IPS-18a (cell line): ENCODE measurements at regions not wholly inside any gene's neighbourhood (a gene's known extent, or its start where the extent isn't known, plus 50 kb on each side); places are given as distances from the start of the nearest gene placed in this dataset.

ENCODE experiments used
- H3K27ac ChIP-seq: one replicate; pipeline ENCODE4 v1.5.1; 2013; ENCODE audit warnings: low read length
- H3K27me3 ChIP-seq: one replicate; pipeline ENCODE4 v1.6.1; 2013; ENCODE audit warnings: mild to moderate bottlenecking, low read length; ENCODE audit not compliant: control insufficient read depth, insufficient read depth
- H3K36me3 ChIP-seq: one replicate; pipeline ENCODE4 v1.6.1; 2013; ENCODE audit warnings: low read depth, low read length; ENCODE audit not compliant: control insufficient read depth
- H3K4me1 ChIP-seq: one replicate; pipeline ENCODE4 v1.6.1; 2013; ENCODE audit warnings: low read depth, low read length; ENCODE audit not compliant: control insufficient read depth
- H3K4me3 ChIP-seq: one replicate; pipeline ENCODE4 v1.5.1; 2013; ENCODE audit warnings: low read length
- H3K9ac ChIP-seq: one replicate; pipeline ENCODE4 v1.6.1; 2013; ENCODE audit warnings: mild to moderate bottlenecking, low read length, moderate library complexity
- H3K9me3 ChIP-seq: one replicate; pipeline ENCODE4 v1.6.1; 2013; ENCODE audit warnings: low read depth, low read length; ENCODE audit not compliant: control insufficient read depth

DNA sequence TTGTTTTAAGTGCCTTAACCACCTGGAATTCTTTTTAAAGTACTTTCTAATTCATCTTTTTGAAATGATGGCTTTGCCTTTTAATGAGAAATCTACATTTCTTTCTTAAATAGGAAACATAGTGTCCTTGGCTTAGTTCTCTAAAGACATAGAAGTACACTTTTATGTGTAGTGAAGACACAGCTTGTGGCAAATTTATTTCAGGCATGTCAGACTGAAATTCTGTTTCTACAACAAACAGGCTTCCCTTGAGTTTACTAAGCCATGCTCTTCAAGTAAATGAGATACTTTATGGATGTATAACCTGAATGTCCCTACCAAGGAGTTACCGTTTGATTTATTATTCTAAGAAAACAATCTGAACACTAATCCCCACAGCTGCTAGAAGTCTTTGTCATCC is 136.9 kb upstream of the MAGI2 start:
- Histone ChIP-seq H3K9me3 (no peaks in the 10 kb centered on the region), H3K36me3 (no peaks in the 10 kb centered on the region), H3K4me1 (no peaks in the 10 kb centered on the region), H3K27ac (no peak overlapping the region), H3K9ac (no peak overlapping the region), H3K4me3 (no peak overlapping the region), H3K27me3 (no peaks in the 10 kb centered on the region)

DNA sequence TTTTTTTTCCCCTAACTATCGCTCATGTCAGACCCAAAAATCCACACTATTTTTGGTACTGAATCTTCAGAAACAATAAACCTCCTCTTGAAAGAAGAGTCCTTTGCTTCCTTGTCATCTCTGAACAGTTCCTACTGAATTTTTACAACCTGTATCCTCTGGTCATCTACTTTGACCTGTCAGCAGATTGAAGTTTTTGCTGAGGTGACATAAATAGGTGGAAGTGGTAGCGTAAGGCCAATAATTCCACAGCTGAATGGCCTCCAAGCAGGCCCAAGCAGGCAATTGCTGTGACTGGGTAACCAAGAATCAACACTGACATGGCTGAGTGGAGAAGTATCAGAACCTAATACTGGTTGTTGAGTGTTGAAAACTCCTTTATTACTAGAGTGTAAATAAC is 117.4 kb upstream of the MAGI2 start:
- H3K4me3 ChIP-seq, result no peak overlapping the region
- H3K4me1 ChIP-seq, result no peaks in the 10 kb centered on the region
- H3K36me3 ChIP-seq, result no peaks in the 10 kb centered on the region
- H3K9me3 ChIP-seq, result no peaks in the 10 kb centered on the region
- H3K9ac ChIP-seq, result no peak overlapping the region
- no peak overlapping the region for H3K27ac ChIP-seq
- no peaks in the 10 kb centered on the region for H3K27me3 ChIP-seq

DNA sequence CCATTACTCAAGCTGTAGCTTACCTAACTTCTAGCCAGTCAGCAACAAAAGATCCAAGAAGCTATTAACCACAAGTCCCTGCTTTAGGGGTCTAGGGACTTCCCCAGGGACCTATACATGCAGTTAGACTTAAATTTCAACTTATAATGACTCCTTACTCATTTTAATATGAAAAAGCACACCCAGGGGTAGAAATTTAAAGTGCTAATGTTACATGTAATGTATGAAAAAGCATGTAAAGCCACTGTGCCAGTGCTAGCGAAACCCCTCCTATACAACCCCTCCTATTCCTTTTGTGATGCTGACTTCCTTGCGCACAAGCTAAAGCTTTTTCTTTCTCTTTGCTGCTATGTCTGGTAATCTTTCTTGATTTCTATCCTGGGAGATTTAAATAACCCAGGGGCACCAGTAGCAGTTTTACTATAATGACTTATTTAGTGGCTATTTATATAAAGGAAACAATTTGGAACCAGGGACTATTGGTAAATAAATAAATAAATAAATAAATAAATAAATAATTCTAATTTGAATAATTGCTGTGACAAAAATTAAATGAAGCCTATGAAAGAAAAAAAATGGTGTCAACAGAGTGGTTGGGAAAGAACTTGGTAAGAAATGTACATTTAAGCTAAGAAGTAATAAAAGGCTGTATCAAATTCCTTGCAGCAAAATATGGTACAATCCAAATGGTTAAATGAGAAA is 110.5 kb upstream of the MAGI2 start:
- Histone ChIP-seq H3K9ac (no peak overlapping the region), H3K36me3 (no peaks in the 10 kb centered on the region), H3K4me3 (no peak overlapping the region), H3K4me1 (peaks cover 4% of the 10 kb centered on the region), H3K27ac (no peak overlapping the region), H3K9me3 (no peaks in the 10 kb centered on the region), H3K27me3 (no peaks in the 10 kb centered on the region)

DNA sequence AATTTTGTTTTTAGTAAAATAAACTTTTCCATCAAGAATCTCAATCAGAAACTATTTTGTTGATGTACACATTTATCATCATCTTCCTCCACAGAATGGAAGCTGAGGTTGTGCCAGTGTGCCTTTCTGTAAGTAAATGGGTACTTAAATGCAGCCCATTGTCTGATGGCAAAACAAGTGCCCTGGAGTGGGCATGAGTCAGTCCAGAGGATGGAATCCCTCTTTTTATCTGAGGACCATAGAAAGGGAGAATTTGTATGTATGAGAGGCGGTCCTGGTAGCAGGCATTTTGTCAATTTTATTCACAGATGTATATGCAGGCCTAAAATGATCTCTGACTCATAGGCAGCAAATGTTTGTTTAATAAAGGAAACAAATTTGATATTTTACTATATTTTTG is 102.1 kb upstream of the MAGI2 start:
- no peak overlapping the region for H3K27ac ChIP-seq
- H3K4me3 ChIP-seq, result no peak overlapping the region
- no peak overlapping the region for H3K9ac ChIP-seq
- H3K9me3 ChIP-seq, result no peaks in the 10 kb centered on the region
- H3K27me3 ChIP-seq, result no peaks in the 10 kb centered on the region
- H3K4me1 ChIP-seq, result no peaks in the 10 kb centered on the region
- no peaks in the 10 kb centered on the region for H3K36me3 ChIP-seq

DNA sequence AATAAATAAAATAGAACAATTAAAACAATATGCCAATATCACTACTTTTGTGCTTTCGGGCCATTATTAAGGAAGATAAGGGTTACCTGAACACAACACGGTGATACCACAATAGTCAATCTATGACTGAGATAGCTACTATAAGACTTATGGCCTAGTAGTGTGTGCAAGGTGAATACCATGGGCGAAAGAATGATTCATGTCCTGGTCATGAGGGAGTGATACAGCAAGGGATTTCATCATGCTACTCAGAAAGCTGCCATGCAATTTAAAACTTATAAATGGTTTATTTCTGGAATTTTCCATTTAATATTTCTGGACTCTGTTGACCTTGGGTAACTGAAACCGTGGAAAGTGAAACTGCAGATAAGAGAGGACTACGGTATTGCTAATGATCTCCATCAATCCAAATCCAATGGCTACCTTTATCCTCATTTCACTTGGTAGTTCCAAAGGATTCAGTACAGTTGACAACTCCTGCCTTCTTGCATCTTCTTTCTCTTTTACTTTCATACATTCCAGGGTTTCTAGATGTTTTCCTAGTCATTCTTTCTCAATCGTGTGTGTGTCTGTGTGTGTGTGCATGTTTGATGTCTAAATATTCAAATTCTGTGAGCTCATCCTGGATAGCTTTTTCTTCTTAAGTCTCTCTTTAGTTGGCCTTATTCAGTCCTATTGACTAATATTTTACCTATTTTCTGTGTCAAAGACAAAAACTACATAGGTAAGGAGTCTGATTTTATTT is 100.5 kb upstream of the MAGI2 start:
- Histone ChIP-seq H3K9me3 (no peaks in the 10 kb centered on the region), H3K27ac (no peak overlapping the region), H3K27me3 (no peaks in the 10 kb centered on the region), H3K9ac (no peak overlapping the region), H3K4me1 (no peaks in the 10 kb centered on the region), H3K36me3 (no peaks in the 10 kb centered on the region), H3K4me3 (no peak overlapping the region)

DNA sequence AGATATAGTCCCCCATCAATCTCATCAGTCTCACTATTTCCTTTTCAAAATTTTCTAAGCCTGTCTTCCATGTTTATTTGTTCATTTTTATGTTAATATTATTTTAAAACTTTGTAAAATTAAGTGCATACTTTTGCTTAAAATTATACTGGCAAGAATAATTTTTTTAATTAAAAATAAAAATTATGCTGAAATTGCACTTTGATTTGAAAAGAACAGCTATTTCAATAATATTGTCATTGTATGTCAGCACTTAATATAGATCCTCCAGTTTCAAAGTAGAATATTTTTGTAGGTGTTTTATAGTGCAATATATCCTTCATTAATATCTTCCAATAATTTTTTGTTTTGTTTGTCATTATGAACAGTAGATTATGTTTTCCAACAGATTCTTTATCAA is 99.0 kb upstream of the MAGI2 start:
- Histone ChIP-seq H3K9ac (no peak overlapping the region), H3K27ac (no peak overlapping the region), H3K36me3 (no peaks in the 10 kb centered on the region), H3K4me1 (no peaks in the 10 kb centered on the region), H3K9me3 (no peaks in the 10 kb centered on the region), H3K27me3 (no peaks in the 10 kb centered on the region), H3K4me3 (no peak overlapping the region)

DNA sequence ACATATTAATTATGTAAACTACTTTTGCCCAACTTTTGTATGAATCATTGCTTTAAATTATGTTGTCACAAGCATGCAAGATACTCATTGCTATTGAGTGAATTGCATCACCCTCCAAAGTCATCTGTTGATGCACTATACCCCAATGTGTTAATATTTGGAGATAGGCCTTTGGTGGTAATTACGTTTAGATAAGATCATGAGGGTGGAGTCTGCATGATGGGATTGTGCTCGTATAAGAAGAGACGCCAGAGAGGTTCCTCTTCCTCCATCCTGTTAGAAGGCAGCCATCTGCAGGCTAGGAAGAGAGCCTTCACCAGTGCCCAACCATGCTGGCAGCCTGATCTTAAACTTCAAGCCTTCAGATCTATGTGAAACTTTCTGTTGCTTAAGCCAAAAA is 95.3 kb upstream of the MAGI2 start:
- Histone ChIP-seq H3K9me3 (no peaks in the 10 kb centered on the region), H3K27ac (no peak overlapping the region)

DNA sequence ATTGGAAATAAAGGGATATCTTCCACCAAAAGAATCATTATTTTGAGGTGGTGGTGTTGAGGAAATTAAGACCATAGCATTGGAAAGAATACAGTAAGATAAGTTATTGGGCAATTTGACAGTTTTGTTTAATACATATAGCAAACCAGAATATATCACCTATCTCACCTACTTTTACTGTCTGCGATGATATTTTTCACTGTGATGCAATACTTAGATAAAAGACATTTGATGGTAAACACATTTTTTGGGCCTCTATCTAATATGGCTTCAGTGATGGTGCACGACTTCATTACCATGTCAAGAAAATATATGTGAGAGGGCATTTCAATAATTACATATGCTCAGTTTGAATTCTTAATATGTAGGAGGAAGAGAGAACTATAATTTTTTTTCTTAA is 93.7 kb upstream of the MAGI2 start:
- no peaks in the 10 kb centered on the region for H3K4me1 ChIP-seq
- H3K27ac ChIP-seq, result no peak overlapping the region
- no peak overlapping the region for H3K4me3 ChIP-seq
- H3K9me3 ChIP-seq, result no peaks in the 10 kb centered on the region
- no peak overlapping the region for H3K9ac ChIP-seq
- no peaks in the 10 kb centered on the region for H3K27me3 ChIP-seq
- no peaks in the 10 kb centered on the region for H3K36me3 ChIP-seq

More for the DNA sequence above, 95.3 kb upstream of the MAGI2 start:
- Histone ChIP-seq H3K4me1 (no peaks in the 10 kb centered on the region), H3K27me3 (no peaks in the 10 kb centered on the region), H3K9ac (no peak overlapping the region), H3K36me3 (no peaks in the 10 kb centered on the region), H3K4me3 (no peak overlapping the region)

DNA sequence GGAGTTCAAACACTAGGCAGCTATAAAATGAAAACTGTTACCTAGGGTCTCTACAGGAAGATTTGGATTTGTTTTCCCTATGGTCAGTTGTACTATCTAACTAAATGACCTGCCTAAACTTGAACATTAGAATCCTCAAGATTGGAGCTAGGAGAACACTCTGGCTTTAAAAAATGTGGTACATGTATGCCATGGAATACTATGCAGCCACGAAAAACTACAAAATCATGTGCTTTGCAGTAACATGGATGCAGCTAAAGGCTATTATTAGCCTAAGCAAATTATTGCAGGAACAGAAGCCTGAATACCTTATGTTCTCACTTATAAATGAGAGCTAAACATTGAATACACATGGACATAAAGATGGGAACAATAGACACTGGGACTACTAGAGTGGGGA is 87.1 kb upstream of the MAGI2 start:
- H3K9me3 ChIP-seq, result no peaks in the 10 kb centered on the region
- no peaks in the 10 kb centered on the region for H3K27me3 ChIP-seq
- H3K36me3 ChIP-seq, result no peaks in the 10 kb centered on the region
- H3K4me3 ChIP-seq, result no peak overlapping the region
- H3K9ac ChIP-seq, result no peak overlapping the region
- H3K4me1 ChIP-seq, result peaks cover 4% of the 10 kb centered on the region
- H3K27ac ChIP-seq, result no peak overlapping the region

DNA sequence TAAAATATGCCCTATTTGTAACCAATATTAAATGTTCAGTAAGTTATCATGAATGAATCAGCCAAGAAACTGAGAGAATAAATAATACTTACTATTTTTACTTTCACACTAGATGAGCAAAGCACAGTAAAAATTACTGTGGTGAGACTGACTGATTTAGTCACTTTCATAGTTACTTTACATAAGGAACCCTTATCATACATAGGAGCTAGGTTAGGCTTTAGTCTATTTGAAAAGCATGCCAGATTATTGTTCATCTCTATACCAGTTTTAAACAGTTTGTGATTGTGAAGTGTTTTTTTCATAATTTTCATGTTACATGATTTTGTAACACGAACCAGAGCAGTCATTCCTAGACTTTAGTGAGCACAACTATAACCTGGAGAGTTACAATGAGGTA is 80.7 kb upstream of the MAGI2 start:
- Histone ChIP-seq H3K27me3 (no peaks in the 10 kb centered on the region), H3K9me3 (no peaks in the 10 kb centered on the region), H3K4me3 (no peak overlapping the region), H3K36me3 (no peaks in the 10 kb centered on the region), H3K4me1 (peaks cover 16% of the 10 kb centered on the region), H3K9ac (no peak overlapping the region), H3K27ac (no peak overlapping the region)

DNA sequence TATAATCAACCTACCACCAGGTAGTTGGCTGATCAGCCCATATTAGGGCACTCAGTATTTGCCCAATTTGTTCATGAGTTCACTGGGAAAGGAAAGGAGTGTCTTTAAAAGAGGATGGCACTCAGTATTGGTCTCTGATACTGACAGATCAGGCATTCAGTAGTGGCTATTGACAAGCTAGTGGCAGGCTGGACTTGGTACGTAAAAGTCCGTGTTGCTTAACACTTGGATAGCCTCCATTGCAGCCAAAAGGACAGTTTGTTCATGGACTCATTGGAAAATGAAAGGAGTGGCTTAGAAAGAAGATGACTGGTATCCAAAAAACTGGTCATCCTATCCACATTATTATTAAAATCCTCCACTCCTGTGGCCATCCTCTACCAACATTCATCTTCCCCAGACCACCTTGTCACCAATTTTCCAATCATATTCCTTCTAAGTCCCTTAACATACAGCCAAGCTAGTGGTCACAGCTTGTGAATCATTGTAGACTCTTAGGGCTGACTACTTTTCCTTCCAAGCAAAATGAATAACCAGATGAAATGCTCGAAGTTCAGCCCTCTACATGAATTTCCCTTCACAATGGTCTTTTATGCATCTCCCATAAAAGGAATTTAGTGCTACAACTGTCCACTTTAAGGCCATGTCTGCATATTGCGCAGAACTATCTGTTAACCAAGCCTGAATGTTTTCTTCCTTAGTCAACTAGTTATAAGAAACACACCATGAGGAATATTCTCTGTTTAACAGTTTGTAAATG is 78.6 kb upstream of the MAGI2 start:
- Histone ChIP-seq H3K27ac (no peak overlapping the region), H3K9ac (no peak overlapping the region), H3K4me3 (no peak overlapping the region), H3K36me3 (no peaks in the 10 kb centered on the region), H3K9me3 (no peaks in the 10 kb centered on the region), H3K4me1 (peaks cover 22% of the 10 kb centered on the region), H3K27me3 (no peaks in the 10 kb centered on the region)
